Neural cell (in vitro differentiated cells): ENCODE measurements at regions not wholly inside any gene's neighbourhood (a gene's known extent, or its start where the extent isn't known, plus 50 kb on each side); places are given as distances from the start of the nearest gene placed in this dataset.

ENCODE experiments used
- EP300 ChIP-seq: fragments of 450-650 bp; conservative IDR thresholded peaks from 2 replicates; pipeline ENCODE4 v1.6.1; 2014; ENCODE audit warnings: antibody characterized with exemption, mild to moderate bottlenecking, moderate library complexity; ENCODE audit not compliant: poor library complexity, severe bottlenecking
- EZH2 ChIP-seq: fragments of 200-600, 300-800 bp; shearing (Covaris generic), sonication (generic); IDR thresholded peaks from 2 replicates; pipeline ENCODE4 v1.6.1; 2014; ENCODE audit warnings: antibody characterized with exemption, low read length, borderline replicate concordance, mild to moderate bottlenecking; ENCODE audit not compliant: insufficient read depth, poor library complexity, severe bottlenecking
- MXI1 ChIP-seq: fragments of 450-650 bp; conservative IDR thresholded peaks from 2 replicates; pipeline ENCODE4 v1.6.1; 2014; ENCODE audit warnings: antibody characterized with exemption, mild to moderate bottlenecking; ENCODE audit not compliant: poor library complexity, severe bottlenecking
- POLR2AphosphoS5 ChIP-seq: IDR thresholded peaks from 2 replicates; pipeline ENCODE4 v1.6.1; 2012
- RAD21 ChIP-seq: fragments of 450-650 bp; conservative IDR thresholded peaks from 2 replicates; pipeline ENCODE4 v1.6.1; 2014; ENCODE audit warnings: antibody characterized with exemption, mild to moderate bottlenecking, moderate library complexity
- SMC3 ChIP-seq: fragments of 450-650 bp; conservative IDR thresholded peaks from 2 replicates; pipeline ENCODE4 v1.6.1; 2014; ENCODE audit warnings: antibody characterized with exemption, mild to moderate bottlenecking, moderate library complexity; ENCODE audit not compliant: poor library complexity
- TAF1 ChIP-seq: IDR thresholded peaks from 2 replicates; pipeline ENCODE4 v1.6.1; 2012; ENCODE audit warnings: low read depth
- TF ChIP-seq, protein P1 (sequence below): fragments of 450-650 bp; IDR thresholded peaks from 2 replicates; pipeline ENCODE4 v1.5.1; 2014; ENCODE audit warnings: antibody characterized with exemption, mild to moderate bottlenecking, moderate library complexity; ENCODE audit not compliant: poor library complexity, severe bottlenecking
- TF ChIP-seq, protein P2 (sequence below): IDR thresholded peaks from 2 replicates; pipeline ENCODE4 v1.6.1; 2012; ENCODE audit warnings: borderline replicate concordance

DNA sequence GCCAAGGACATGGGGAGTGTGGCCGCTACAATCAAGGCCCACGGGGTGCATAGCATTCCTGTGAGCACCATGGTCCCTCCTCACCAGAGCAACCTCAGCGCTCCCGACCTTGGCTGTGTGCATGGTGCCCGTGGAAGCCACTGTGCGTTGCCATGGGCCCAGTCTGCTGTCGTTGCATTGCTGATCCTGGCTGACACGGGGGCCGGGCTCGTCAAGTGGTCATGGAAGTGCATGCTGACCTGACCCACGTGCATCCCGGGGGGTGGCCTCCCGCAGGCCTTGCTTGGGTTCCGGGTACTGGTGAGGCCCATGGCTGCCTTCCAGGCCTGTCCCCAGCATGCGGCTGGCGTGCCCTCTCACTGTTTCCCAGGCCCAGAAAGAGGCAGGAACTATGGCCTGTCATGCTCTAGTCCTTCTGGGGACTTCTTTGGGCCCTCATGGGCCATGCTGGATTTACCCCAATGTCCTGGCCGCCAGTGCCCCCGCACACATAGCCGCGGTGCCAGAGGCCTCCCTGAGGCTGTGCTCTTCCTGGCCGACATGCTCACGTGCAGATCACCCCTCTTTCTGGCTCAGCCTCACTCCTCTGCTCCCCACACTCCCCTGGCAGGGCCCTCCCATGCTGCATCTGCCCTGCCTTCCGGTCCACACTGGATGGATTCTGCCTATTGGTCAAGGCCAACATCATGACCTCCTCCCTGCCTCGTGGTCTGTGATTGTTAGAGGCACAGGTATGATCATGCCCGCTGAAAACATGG is 1258.0 kb downstream of the BRD1 start:
- TF ChIP-seq, protein P1, sequence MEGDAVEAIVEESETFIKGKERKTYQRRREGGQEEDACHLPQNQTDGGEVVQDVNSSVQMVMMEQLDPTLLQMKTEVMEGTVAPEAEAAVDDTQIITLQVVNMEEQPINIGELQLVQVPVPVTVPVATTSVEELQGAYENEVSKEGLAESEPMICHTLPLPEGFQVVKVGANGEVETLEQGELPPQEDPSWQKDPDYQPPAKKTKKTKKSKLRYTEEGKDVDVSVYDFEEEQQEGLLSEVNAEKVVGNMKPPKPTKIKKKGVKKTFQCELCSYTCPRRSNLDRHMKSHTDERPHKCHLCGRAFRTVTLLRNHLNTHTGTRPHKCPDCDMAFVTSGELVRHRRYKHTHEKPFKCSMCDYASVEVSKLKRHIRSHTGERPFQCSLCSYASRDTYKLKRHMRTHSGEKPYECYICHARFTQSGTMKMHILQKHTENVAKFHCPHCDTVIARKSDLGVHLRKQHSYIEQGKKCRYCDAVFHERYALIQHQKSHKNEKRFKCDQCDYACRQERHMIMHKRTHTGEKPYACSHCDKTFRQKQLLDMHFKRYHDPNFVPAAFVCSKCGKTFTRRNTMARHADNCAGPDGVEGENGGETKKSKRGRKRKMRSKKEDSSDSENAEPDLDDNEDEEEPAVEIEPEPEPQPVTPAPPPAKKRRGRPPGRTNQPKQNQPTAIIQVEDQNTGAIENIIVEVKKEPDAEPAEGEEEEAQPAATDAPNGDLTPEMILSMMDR: no peak
- no peak for TF ChIP-seq POLR2AphosphoS5
- TF ChIP-seq, protein P2, sequence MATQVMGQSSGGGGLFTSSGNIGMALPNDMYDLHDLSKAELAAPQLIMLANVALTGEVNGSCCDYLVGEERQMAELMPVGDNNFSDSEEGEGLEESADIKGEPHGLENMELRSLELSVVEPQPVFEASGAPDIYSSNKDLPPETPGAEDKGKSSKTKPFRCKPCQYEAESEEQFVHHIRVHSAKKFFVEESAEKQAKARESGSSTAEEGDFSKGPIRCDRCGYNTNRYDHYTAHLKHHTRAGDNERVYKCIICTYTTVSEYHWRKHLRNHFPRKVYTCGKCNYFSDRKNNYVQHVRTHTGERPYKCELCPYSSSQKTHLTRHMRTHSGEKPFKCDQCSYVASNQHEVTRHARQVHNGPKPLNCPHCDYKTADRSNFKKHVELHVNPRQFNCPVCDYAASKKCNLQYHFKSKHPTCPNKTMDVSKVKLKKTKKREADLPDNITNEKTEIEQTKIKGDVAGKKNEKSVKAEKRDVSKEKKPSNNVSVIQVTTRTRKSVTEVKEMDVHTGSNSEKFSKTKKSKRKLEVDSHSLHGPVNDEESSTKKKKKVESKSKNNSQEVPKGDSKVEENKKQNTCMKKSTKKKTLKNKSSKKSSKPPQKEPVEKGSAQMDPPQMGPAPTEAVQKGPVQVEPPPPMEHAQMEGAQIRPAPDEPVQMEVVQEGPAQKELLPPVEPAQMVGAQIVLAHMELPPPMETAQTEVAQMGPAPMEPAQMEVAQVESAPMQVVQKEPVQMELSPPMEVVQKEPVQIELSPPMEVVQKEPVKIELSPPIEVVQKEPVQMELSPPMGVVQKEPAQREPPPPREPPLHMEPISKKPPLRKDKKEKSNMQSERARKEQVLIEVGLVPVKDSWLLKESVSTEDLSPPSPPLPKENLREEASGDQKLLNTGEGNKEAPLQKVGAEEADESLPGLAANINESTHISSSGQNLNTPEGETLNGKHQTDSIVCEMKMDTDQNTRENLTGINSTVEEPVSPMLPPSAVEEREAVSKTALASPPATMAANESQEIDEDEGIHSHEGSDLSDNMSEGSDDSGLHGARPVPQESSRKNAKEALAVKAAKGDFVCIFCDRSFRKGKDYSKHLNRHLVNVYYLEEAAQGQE: no peak
- TF ChIP-seq SMC3: no peak
- TF ChIP-seq MXI1: no peak
- no peak for TF ChIP-seq EZH2
- no peak for TF ChIP-seq EP300
- no peak for TF ChIP-seq RAD21
- no peak for TF ChIP-seq TAF1
